ENCODE measurements at regions not wholly inside any gene's neighbourhood (a gene's known extent, or its start where the extent isn't known, plus 50 kb on each side); places are given as distances from the start of the nearest gene placed in this dataset.

DNA sequence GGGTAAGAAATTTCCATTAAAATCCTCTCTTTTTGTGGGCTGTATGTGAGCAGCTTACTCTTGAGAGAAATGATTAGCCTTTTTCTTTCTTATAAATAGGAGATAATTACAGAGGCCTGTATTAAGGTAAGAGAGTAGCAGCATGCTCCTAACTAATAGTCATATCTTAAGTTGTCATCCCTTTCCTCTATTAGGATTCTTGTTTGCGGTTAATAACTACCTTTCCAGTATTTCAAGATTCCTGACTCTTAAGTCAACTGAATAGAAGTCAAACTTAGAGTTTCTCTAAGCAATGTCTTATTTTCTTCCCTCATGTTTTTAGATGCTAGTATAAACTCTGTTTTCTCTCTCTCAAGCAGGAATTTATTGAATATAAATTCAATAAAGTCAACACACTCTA lies 139.9 kb upstream of the GPRIN3 start:
- TF ChIP-seq, protein P1, sequence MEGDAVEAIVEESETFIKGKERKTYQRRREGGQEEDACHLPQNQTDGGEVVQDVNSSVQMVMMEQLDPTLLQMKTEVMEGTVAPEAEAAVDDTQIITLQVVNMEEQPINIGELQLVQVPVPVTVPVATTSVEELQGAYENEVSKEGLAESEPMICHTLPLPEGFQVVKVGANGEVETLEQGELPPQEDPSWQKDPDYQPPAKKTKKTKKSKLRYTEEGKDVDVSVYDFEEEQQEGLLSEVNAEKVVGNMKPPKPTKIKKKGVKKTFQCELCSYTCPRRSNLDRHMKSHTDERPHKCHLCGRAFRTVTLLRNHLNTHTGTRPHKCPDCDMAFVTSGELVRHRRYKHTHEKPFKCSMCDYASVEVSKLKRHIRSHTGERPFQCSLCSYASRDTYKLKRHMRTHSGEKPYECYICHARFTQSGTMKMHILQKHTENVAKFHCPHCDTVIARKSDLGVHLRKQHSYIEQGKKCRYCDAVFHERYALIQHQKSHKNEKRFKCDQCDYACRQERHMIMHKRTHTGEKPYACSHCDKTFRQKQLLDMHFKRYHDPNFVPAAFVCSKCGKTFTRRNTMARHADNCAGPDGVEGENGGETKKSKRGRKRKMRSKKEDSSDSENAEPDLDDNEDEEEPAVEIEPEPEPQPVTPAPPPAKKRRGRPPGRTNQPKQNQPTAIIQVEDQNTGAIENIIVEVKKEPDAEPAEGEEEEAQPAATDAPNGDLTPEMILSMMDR (IDR thresholded peaks at IDR 0.05) = no peak
- no peak for TF ChIP-seq POLR2A (IDR thresholded peaks at IDR 0.05)
- no peak for TF ChIP-seq EP300 (IDR thresholded peaks at IDR 0.05; ENCODE audit: low read depth)

Data from transverse colon (tissue), 3 donors.